ENCODE measurements at regions not wholly inside any gene's neighbourhood (a gene's known extent, or its start where the extent isn't known, plus 50 kb on each side); places are given as distances from the start of the nearest gene placed in this dataset.
"Not testable (repeated sequence)": the region's sequence is repeated elsewhere in the genome, so short reads cannot be mapped to it uniquely, and the experiment has no call there.

GRCh38 chr2:34652636-34653035 lies 1053.5 kb upstream of the FAM98A start:
- DNase-seq, result no peak

- no peak for DNase-seq
Measured at GRCh38 chr2:34646901-34647300, 1047.8 kb upstream of the FAM98A start.

- DNase-seq, result no peak
Measured at GRCh38 chr2:34632327-34632726, 1033.2 kb upstream of the FAM98A start.

- no peak for DNase-seq
Measured at GRCh38 chr2:34627003-34627402, 1027.9 kb upstream of the FAM98A start.

GRCh38 chr2:34604164-34604563 lies 1005.1 kb upstream of the FAM98A start:
- no peak for DNase-seq

- DNase-seq, result no peak
Measured at GRCh38 chr2:34602262-34602661, 1003.2 kb upstream of the FAM98A start.

GRCh38 chr2:34601561-34601960 lies 1002.5 kb upstream of the FAM98A start:
- DNase-seq, result no peak

GRCh38 chr2:34578641-34579040 lies 979.5 kb upstream of the FAM98A start:
- DNase-seq, result no peak

- DNase-seq, result no peak
Measured at GRCh38 chr2:34570266-34570872, 971.3 kb upstream of the FAM98A start.

GRCh38 chr2:34567128-34567527 lies 968.0 kb upstream of the FAM98A start:
- no peak for DNase-seq

- DNase-seq, result no peak
Measured at GRCh38 chr2:34552337-34552736, 953.2 kb upstream of the FAM98A start.

- no peak for DNase-seq
Measured at GRCh38 chr2:34549710-34550345, 950.7 kb upstream of the FAM98A start.

- no peak for DNase-seq
Measured at GRCh38 chr2:34547900-34548299, 948.8 kb upstream of the FAM98A start.

- DNase-seq, result no peak
Measured at GRCh38 chr2:34547340-34547739, 948.2 kb upstream of the FAM98A start.

- no peak for DNase-seq
Measured at GRCh38 chr2:34545486-34546136, 946.5 kb upstream of the FAM98A start.

- no peak for DNase-seq
Measured at GRCh38 chr2:34534761-34535160, 935.7 kb upstream of the FAM98A start.

- no peak for DNase-seq
Measured at GRCh38 chr2:34534341-34534740, 935.2 kb upstream of the FAM98A start.

GRCh38 chr2:34533585-34534183 lies 934.6 kb upstream of the FAM98A start:
- no peak for DNase-seq

- DNase-seq, result no peak
Measured at GRCh38 chr2:34529965-34530364, 930.9 kb upstream of the FAM98A start.

- DNase-seq, result no peak
Measured at GRCh38 chr2:34523958-34524514, 924.9 kb upstream of the FAM98A start.

GRCh38 chr2:34519659-34520058 lies 920.6 kb upstream of the FAM98A start:
- DNase-seq, result no peak

- DNase-seq, result no peak
Measured at GRCh38 chr2:34498561-34498960, 899.5 kb upstream of the FAM98A start.

GRCh38 chr2:34494192-34494591 lies 895.1 kb upstream of the FAM98A start:
- DNase-seq, result not testable (repeated sequence)

Data from CD4-positive, alpha-beta T cell treated with Interleukin-17A for 1 hour (primary cell).